ENCODE measurements at regions not wholly inside any gene's neighbourhood (a gene's known extent, or its start where the extent isn't known, plus 50 kb on each side); places are given as distances from the start of the nearest gene placed in this dataset.

DNA sequence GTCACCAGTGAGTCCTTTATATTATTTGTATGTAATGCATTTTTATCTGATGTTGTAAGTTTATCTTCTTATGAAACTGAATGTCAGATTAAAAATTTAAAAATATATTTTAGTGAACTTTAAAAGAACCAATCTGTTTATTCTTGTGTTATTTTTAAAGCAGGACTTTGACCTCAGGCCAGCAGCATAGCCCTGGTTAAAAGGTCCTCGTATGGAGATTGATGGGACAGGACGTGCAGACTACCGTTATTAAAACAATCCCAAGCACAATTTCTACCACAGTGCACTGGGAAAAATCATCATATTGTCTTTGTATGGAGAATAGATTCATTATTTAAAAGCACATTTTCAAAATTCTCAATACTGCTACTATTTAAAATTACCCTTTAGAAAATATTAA is 573.8 kb upstream of the ARGLU1 start:
- TF ChIP-seq, protein P1, sequence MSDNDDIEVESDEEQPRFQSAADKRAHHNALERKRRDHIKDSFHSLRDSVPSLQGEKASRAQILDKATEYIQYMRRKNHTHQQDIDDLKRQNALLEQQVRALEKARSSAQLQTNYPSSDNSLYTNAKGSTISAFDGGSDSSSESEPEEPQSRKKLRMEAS (IDR thresholded peaks at IDR 0.05; ENCODE audit: low read depth, low read length), result no peak
- TF ChIP-seq POLR2A (IDR thresholded peaks at IDR 0.05; ENCODE audit: extremely low read depth, insufficient read length) (no peak), MYC (IDR thresholded peaks at IDR 0.05; ENCODE audit: low read depth, low read length) (no peak)
- TF ChIP-seq, protein P2, sequence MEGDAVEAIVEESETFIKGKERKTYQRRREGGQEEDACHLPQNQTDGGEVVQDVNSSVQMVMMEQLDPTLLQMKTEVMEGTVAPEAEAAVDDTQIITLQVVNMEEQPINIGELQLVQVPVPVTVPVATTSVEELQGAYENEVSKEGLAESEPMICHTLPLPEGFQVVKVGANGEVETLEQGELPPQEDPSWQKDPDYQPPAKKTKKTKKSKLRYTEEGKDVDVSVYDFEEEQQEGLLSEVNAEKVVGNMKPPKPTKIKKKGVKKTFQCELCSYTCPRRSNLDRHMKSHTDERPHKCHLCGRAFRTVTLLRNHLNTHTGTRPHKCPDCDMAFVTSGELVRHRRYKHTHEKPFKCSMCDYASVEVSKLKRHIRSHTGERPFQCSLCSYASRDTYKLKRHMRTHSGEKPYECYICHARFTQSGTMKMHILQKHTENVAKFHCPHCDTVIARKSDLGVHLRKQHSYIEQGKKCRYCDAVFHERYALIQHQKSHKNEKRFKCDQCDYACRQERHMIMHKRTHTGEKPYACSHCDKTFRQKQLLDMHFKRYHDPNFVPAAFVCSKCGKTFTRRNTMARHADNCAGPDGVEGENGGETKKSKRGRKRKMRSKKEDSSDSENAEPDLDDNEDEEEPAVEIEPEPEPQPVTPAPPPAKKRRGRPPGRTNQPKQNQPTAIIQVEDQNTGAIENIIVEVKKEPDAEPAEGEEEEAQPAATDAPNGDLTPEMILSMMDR (IDR thresholded peaks at IDR 0.05; ENCODE audit: low read depth, low read length), result no peak

Measured in NB4 (cell line).